ENCODE measurements at regions not wholly inside any gene's neighbourhood (a gene's known extent, or its start where the extent isn't known, plus 50 kb on each side); places are given as distances from the start of the nearest gene placed in this dataset.
A peak's percentile ranks its signal among the peaks of the same experiment; 100 is the strongest.

GRCh38 chr16:66315210-66315825 is 51.2 kb upstream of the CDH5 start:
- DNase-seq (ENCODE audit: low spot score): peak; percentile 79

DNA sequence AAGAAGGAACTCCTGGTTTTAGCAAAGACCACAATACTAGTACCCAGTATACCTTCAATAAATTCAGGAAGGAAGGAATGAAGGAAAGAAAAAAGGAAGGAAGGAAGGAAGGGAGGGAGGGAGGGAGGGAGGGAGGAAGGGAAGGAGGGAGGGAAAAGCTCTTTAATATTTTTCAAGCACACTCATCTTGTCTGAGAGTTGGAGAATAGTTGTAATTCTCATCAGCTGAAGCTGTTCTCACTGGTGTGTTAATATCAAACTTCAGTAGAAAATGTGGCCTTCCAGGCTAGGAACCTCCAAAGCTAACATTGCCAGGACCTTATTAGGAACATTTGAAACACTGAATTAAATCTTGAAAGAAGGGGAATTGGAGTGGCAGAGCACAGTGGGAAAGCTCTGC is 55.2 kb upstream of the CDH5 start:
- no peak for DNase-seq (ENCODE audit: low spot score)

DNA sequence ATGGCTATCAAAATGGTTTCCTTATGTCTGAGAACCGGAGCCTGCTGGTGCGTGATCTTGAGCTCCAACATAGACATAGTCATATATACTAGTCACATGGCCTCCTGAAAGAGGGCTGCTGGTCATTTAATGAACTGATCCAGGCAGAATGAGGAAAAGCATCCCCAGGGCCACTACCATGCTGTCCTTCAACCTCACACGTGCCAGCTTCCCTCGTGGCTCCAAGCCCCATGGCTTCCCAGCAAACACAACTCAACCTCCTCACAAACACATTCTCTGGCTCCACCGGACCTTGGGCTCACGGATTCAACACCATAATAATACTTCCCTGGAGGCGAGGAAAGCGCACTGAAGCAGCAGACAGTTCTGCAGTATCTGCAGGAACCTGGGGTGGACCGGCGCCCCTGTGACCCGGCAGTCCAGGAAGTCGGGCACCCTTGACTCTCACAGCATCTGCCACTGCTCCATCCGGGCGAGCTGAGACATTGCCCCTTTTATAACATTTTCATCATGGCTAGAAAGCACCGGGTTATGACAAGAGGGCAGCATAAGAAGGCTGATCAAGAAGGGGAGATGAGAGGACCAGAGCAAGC is 57.2 kb upstream of the CDH5 start:
- no peak for DNase-seq (ENCODE audit: low spot score)

DNA sequence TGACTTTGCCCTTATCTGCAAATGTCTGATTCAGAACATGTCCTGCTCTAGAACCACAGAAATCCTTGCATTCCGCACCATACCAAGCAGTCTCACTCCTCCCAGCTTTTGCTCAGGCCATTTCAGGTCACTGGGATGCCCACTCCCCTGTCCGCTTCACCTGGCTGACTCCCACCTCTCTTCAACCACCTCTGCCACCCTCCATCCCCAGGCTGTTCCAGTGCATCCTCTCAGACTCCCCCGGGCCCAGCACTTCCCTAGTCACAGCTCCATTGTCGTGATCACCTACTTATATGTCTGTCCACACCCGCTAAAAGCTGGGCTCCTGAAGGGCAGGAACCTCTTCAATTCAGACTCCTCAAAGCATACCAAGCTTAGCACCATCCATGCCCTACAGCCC is 58.4 kb upstream of the CDH5 start:
- DNase-seq (ENCODE audit: low spot score): no peak

GRCh38 chr16:66306366-66307150 is 59.9 kb upstream of the CDH5 start:
- DNase-seq (ENCODE audit: low spot score): no peak

GRCh38 chr16:66304961-66305360 is 61.5 kb upstream of the CDH5 start:
- no peak for DNase-seq (ENCODE audit: low spot score)

- DNase-seq (ENCODE audit: low spot score): no peak
Measured at GRCh38 chr16:66304151-66304550, 62.3 kb upstream of the CDH5 start.

GRCh38 chr16:66300501-66300900 is 66.0 kb upstream of the CDH5 start:
- no peak for DNase-seq (ENCODE audit: low spot score)

- DNase-seq (ENCODE audit: low spot score): no peak
Measured at GRCh38 chr16:66300037-66300436, 66.5 kb upstream of the CDH5 start.

GRCh38 chr16:66299349-66299748 is 67.1 kb upstream of the CDH5 start:
- no peak for DNase-seq (ENCODE audit: low spot score)

- DNase-seq (ENCODE audit: low spot score): no peak
Measured at GRCh38 chr16:66298571-66299120, 67.8 kb upstream of the CDH5 start.

GRCh38 chr16:66298006-66298405 is 68.5 kb upstream of the CDH5 start:
- no peak for DNase-seq (ENCODE audit: low spot score)

- no peak for DNase-seq (ENCODE audit: low spot score)
Measured at GRCh38 chr16:66296591-66296990, 69.9 kb upstream of the CDH5 start.

DNA sequence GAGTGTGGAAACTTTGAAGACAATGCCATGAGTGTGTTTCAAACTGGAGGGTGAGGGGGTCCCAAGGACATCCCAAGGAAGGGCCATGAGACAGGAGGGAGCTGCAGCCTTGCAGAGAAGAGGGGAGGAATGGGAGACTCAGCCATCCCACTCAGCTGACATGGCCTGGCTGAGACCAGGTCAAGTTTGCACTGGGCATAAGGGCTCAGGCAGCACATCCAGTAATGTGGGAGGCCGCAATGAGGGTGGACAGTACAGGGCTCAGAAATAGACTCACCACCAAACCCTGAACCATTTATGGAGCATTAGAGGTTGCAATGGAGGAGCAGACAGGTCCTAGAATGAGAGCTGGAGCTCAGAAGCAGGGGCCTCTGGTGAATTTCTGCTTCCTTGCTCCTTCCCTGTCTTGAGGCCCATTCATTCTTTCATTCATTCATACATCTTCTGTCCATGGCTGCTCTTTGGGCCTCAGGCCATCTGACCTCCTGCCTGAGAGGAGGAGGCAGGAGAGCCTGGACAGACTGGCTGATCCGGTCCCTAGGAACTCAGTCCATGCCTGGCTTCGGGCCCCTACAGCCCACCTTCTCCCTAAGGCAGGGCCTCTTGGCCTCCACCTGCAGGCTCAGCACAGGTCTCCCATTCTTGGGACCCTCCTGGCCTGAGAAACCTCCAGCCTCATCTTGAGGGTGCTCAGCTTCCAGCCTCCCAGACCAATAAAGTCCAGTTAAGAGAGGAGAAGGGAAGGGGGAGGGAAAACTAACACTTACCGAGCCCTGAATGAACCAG is 70.5 kb upstream of the CDH5 start:
- DNase-seq (ENCODE audit: low spot score): no peak

DNA sequence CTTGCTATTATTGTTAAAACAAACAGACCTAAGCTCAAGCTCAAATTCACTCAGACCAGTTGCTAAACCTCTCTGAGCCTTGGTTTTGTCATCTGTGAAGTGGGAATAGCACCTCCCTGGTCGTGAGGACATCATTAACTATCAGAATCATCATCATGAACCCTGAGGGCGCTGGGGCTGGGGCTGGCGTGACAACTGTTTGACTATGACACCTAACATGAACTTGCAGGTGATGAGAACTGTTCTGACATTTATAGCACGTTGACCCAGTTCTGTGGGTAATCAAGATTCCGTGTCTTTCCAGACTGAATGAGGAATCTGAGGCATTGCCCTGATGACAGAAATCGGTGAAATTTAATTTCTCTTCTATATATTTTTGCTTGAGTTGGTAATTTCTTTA is 71.3 kb upstream of the CDH5 start:
- no peak for DNase-seq (ENCODE audit: low spot score)

DNA sequence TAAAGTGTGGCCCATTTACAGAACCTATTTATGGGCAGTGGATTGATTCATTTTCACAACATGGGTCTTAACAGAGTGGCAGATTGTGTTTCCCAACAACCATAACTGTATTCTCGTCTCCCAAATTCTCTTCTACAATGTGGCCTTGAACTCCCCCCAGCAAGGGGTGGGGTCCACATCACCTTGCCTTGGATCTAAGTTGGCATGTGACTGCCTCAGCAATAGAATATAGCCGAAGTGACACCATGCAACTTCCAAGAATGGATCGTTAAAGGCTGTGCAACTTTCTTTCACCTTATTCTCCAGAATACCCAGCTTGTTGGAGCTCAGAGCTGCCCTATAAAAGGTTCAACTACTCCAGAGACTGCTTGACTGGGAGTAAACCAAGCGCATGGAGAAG is 72.0 kb upstream of the CDH5 start:
- no peak for DNase-seq (ENCODE audit: low spot score)

- no peak for DNase-seq (ENCODE audit: low spot score)
Measured at GRCh38 chr16:66293932-66294331, 72.6 kb upstream of the CDH5 start.

DNA sequence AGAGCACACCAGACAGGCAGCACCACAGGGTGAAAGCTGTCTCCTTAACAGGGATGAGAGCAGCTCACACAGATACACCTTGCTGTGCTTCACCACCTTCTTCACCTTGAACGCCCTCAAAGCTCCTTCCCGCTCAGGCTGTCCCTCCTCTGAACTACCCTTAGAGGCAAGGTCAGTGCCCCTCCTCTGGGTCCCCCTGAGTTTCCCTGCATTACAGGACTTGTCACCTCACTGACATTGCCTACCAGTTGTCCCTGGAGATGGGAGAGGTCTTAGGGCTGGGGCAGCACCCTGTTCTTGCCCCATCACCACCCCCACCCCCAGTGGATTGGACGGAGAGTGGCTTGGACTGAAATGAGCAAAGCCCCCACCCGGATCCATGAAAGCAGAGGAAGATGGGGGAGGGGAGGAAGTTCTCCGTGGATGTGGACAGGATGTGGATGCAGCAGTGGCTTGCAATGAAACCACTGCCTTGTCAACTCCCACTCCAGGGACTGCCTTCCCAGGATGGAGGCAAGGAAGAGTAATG is 73.2 kb upstream of the CDH5 start:
- no peak for DNase-seq (ENCODE audit: low spot score)

GRCh38 chr16:66292241-66292935 is 74.1 kb upstream of the CDH5 start:
- no peak for DNase-seq (ENCODE audit: low spot score)

DNA sequence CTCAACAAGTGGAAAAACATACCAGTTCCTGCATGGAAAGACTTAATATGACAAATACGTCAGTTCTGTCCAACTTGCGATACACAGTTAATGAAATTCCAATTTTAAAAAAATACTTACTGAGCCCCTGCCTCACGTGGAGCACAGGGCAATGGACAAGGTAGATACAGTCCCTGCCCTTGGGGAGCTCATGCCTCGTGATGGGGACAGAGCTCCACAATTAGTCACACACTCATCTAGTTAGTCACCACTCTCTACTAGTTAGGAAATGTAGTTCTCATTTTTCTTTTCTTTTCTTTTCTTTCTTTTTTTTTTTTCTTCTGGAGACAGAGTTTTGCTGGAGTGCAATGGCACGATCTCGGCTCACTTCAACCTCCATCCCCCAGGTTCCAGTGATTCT is 74.7 kb upstream of the CDH5 start:
- no peak for DNase-seq (ENCODE audit: low spot score)

DNA sequence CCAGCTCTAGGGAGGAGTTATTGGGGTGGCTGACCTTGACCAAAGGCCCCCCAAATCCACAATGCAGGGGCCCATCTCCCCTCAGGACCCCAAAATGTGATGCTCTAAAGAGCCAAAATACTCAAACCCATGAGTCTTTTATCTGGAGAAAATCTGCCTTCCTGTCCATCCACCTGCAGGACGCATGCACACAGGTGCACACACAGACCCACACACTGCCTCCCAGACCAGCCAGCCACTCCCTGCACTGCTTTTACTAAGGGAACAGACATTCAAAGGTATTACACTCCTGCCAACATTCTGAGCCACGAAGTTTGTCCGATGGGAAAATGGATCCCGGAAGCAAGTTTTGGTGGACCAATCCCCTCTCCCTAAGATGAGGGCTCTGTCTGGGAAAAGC is 76.1 kb upstream of the CDH5 start:
- no peak for DNase-seq (ENCODE audit: low spot score)

- no peak for DNase-seq (ENCODE audit: low spot score)
Measured at GRCh38 chr16:66289986-66290385, 76.5 kb upstream of the CDH5 start.

Measured in LoVo (cell line).